ENCODE measurements at regions not wholly inside any gene's neighbourhood (a gene's known extent, or its start where the extent isn't known, plus 50 kb on each side); places are given as distances from the start of the nearest gene placed in this dataset.

DNA sequence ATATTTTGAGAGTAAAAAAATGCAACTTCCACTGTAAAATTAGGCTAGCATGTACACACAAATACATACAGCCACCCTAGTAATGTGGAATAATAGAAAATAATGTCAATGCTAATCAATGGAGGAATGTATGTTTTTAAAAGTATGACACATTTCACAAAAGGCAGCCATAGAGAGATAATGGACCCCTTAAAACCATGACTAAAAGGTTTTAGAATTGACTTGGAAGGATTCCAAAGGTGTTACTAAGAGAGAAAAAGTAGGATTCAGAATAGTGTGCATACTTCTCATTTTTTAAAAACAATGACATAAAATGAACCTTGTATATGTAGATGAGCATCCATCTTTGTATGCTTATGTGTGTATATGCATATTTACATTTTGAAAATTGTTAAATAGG is 597.9 kb upstream of the PCDH9 start:
- no TSS peak for BruUV-seq (replicated peaks)
- Histone ChIP-seq H3K4me1 (ENCODE audit: control insufficient read depth, insufficient read depth, low read length) (no peaks in the 10 kb centered on the region), H3K9me3 (ENCODE audit: control insufficient read depth, insufficient read depth, low read depth, low read length) (no peaks in the 10 kb centered on the region), H3K27me3 (ENCODE audit: control insufficient read depth, insufficient read depth, low read length) (no peaks in the 10 kb centered on the region), H3K27ac (ENCODE audit: low read length) (no peak overlapping the region), H3K36me3 (ENCODE audit: control insufficient read depth, insufficient read depth, low read length) (no peaks in the 10 kb centered on the region), H3K4me3 (ENCODE audit: low read depth in 2 of 2, low read length in 2 of 2) (no peak overlapping the region)
- CTCF ChIA-PET = no interaction called here
- intact Hi-C loops (cut with micrococcal nuclease; ENCODE audit: unreplicated experiment) (no loop called here), in situ Hi-C loops (cut with HindIII; ENCODE audit: low pct_unique_long_range_greater_than_20kb, low sequenced_read_pairs) (no loop called here)
- TF ChIP-seq, protein P1, sequence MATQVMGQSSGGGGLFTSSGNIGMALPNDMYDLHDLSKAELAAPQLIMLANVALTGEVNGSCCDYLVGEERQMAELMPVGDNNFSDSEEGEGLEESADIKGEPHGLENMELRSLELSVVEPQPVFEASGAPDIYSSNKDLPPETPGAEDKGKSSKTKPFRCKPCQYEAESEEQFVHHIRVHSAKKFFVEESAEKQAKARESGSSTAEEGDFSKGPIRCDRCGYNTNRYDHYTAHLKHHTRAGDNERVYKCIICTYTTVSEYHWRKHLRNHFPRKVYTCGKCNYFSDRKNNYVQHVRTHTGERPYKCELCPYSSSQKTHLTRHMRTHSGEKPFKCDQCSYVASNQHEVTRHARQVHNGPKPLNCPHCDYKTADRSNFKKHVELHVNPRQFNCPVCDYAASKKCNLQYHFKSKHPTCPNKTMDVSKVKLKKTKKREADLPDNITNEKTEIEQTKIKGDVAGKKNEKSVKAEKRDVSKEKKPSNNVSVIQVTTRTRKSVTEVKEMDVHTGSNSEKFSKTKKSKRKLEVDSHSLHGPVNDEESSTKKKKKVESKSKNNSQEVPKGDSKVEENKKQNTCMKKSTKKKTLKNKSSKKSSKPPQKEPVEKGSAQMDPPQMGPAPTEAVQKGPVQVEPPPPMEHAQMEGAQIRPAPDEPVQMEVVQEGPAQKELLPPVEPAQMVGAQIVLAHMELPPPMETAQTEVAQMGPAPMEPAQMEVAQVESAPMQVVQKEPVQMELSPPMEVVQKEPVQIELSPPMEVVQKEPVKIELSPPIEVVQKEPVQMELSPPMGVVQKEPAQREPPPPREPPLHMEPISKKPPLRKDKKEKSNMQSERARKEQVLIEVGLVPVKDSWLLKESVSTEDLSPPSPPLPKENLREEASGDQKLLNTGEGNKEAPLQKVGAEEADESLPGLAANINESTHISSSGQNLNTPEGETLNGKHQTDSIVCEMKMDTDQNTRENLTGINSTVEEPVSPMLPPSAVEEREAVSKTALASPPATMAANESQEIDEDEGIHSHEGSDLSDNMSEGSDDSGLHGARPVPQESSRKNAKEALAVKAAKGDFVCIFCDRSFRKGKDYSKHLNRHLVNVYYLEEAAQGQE (IDR thresholded peaks at IDR 0.05; ENCODE audit: insufficient read depth in 1 of 2, low read depth in 2 of 2, low read length in 1 of 2) = no peak
- TF ChIP-seq TCF7L2 (IDR thresholded peaks at IDR 0.05; ENCODE audit: low read depth, low read length) (no peak), SIN3A (IDR thresholded peaks at IDR 0.05; ENCODE audit: borderline replicate concordance, insufficient read depth, low read depth, low read length) (no peak), POLR2AphosphoS5 (IDR thresholded peaks at IDR 0.05; ENCODE audit: low read depth, low read length) (no peak)
- TF ChIP-seq, protein P2, sequence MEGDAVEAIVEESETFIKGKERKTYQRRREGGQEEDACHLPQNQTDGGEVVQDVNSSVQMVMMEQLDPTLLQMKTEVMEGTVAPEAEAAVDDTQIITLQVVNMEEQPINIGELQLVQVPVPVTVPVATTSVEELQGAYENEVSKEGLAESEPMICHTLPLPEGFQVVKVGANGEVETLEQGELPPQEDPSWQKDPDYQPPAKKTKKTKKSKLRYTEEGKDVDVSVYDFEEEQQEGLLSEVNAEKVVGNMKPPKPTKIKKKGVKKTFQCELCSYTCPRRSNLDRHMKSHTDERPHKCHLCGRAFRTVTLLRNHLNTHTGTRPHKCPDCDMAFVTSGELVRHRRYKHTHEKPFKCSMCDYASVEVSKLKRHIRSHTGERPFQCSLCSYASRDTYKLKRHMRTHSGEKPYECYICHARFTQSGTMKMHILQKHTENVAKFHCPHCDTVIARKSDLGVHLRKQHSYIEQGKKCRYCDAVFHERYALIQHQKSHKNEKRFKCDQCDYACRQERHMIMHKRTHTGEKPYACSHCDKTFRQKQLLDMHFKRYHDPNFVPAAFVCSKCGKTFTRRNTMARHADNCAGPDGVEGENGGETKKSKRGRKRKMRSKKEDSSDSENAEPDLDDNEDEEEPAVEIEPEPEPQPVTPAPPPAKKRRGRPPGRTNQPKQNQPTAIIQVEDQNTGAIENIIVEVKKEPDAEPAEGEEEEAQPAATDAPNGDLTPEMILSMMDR (IDR thresholded peaks at IDR 0.05) = no peak
- DNase-seq (ENCODE audit: low read depth, low spot score) = no peak
- POLR2A ChIA-PET = no interaction called here
- ATAC-seq = no peak

DNA sequence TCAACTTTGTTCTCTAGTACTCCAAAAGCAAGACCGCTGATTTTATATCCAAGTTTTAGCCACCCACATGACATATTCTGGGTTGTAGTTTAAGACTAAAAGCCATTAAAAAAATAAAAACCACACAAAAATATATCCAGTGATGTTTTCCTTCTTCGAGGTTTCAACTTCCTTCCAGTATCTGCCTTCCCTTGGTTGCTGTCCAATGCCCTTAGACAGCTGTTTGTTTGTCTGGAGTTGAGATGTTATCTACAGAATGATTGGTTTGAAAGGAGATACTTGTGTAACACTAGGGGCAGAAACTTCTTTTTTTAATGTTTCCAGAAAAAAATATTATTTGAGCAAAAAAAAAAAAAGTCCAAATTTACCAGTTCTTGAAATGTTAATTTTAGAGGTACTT is 591.5 kb upstream of the PCDH9 start:
- ATAC-seq = no peak
- DNase-seq (ENCODE audit: low read depth, low spot score) = no peak
- in situ Hi-C loops (cut with HindIII; ENCODE audit: low pct_unique_long_range_greater_than_20kb, low sequenced_read_pairs) = no loop called here
- H3K27ac ChIP-seq (ENCODE audit: low read length) = no peak overlapping the region
- no peaks in the 10 kb centered on the region for H3K36me3 ChIP-seq (ENCODE audit: control insufficient read depth, insufficient read depth, low read length)
- TF ChIP-seq, protein P1 (IDR thresholded peaks at IDR 0.05; ENCODE audit: insufficient read depth in 1 of 2, low read depth in 2 of 2, low read length in 1 of 2) = no peak
- TF ChIP-seq POLR2AphosphoS5 (IDR thresholded peaks at IDR 0.05; ENCODE audit: low read depth, low read length) = no peak
- TF ChIP-seq, protein P2 (IDR thresholded peaks at IDR 0.05) = no peak
- TF ChIP-seq TCF7L2 (IDR thresholded peaks at IDR 0.05; ENCODE audit: low read depth, low read length) = no peak
- TF ChIP-seq SIN3A (IDR thresholded peaks at IDR 0.05; ENCODE audit: borderline replicate concordance, insufficient read depth, low read depth, low read length) = no peak
- no peaks in the 10 kb centered on the region for H3K9me3 ChIP-seq (ENCODE audit: control insufficient read depth, insufficient read depth, low read depth, low read length)
- H3K27me3 ChIP-seq (ENCODE audit: control insufficient read depth, insufficient read depth, low read length) = no peaks in the 10 kb centered on the region
- ChIA-PET POLR2A (no interaction called here), CTCF (no interaction called here)
- intact Hi-C loops (cut with micrococcal nuclease; ENCODE audit: unreplicated experiment) = no loop called here
- H3K4me3 ChIP-seq (ENCODE audit: low read depth in 2 of 2, low read length in 2 of 2) = no peak overlapping the region
- H3K4me1 ChIP-seq (ENCODE audit: control insufficient read depth, insufficient read depth, low read length) = no peaks in the 10 kb centered on the region
- no TSS peak for BruUV-seq (replicated peaks)
